ENCODE measurements at regions not wholly inside any gene's neighbourhood (a gene's known extent, or its start where the extent isn't known, plus 50 kb on each side); places are given as distances from the start of the nearest gene placed in this dataset.

DNA sequence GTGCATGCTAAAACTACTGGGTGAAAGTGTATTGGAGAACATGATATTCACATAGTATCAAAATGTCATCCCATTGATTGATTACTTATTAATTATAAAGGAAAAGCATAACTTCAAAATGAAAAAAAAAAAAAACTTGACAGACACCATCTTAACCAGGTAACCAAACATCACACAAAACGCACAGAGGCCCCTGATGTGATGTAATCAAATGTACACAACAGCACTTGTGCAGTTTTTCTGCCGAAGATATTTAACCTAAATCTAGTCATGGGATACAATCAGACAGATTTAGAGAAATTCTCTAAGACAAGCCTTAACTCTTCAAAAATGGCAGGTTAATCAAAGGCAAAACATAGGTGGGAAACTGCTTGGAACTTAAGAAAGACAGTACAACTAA, 102.0 kb upstream of the TENT5A start:
- TF ChIP-seq, protein P1, sequence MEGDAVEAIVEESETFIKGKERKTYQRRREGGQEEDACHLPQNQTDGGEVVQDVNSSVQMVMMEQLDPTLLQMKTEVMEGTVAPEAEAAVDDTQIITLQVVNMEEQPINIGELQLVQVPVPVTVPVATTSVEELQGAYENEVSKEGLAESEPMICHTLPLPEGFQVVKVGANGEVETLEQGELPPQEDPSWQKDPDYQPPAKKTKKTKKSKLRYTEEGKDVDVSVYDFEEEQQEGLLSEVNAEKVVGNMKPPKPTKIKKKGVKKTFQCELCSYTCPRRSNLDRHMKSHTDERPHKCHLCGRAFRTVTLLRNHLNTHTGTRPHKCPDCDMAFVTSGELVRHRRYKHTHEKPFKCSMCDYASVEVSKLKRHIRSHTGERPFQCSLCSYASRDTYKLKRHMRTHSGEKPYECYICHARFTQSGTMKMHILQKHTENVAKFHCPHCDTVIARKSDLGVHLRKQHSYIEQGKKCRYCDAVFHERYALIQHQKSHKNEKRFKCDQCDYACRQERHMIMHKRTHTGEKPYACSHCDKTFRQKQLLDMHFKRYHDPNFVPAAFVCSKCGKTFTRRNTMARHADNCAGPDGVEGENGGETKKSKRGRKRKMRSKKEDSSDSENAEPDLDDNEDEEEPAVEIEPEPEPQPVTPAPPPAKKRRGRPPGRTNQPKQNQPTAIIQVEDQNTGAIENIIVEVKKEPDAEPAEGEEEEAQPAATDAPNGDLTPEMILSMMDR (IDR thresholded peaks at IDR 0.05) = no peak
- no peak for TF ChIP-seq POLR2A (IDR thresholded peaks at IDR 0.05; ENCODE audit: low read depth)
